ENCODE measurements at regions not wholly inside any gene's neighbourhood (a gene's known extent, or its start where the extent isn't known, plus 50 kb on each side); places are given as distances from the start of the nearest gene placed in this dataset.

DNA sequence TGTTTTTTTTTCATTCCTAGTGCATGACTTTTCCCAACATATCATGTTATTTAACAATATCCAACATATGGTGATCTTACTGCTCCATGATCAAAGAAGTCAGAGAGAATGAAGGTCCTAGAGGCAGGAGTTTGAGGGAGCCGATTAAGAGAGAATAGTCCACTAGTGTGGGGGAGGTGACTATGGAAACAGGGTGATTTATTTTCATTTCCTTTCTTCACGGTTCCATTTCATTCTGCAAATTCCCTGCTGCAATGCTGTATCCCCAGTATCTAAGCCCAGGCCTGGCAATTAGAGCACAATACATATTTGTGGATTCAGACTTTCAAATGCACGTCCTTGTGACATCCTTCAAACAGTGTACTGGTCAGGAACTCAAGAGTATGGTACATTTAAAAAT lies 91.4 kb downstream of the CD83 start:
- Histone ChIP-seq H3K4me3 (no peak overlapping the region), H3K9me3 (no peaks in the 10 kb centered on the region), H3K27ac (no peak overlapping the region), H3K27me3 (no peaks in the 10 kb centered on the region), H3K4me1 (peaks cover 20% of the 10 kb centered on the region), H3K36me3 (no peaks in the 10 kb centered on the region)
- intact Hi-C loops (cut with DNase I): no loop called here
- DNase-seq (ENCODE audit: extremely low spot score in 2 of 2): no peak
- TF ChIP-seq POLR2A (IDR thresholded peaks at IDR 0.05) (no peak), POLR2AphosphoS5 (IDR thresholded peaks at IDR 0.05; ENCODE audit: insufficient read depth in 1 of 2, low read depth in 1 of 2) (no peak)
- TF ChIP-seq, protein P1, sequence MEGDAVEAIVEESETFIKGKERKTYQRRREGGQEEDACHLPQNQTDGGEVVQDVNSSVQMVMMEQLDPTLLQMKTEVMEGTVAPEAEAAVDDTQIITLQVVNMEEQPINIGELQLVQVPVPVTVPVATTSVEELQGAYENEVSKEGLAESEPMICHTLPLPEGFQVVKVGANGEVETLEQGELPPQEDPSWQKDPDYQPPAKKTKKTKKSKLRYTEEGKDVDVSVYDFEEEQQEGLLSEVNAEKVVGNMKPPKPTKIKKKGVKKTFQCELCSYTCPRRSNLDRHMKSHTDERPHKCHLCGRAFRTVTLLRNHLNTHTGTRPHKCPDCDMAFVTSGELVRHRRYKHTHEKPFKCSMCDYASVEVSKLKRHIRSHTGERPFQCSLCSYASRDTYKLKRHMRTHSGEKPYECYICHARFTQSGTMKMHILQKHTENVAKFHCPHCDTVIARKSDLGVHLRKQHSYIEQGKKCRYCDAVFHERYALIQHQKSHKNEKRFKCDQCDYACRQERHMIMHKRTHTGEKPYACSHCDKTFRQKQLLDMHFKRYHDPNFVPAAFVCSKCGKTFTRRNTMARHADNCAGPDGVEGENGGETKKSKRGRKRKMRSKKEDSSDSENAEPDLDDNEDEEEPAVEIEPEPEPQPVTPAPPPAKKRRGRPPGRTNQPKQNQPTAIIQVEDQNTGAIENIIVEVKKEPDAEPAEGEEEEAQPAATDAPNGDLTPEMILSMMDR (IDR thresholded peaks at IDR 0.05): no peak

DNA sequence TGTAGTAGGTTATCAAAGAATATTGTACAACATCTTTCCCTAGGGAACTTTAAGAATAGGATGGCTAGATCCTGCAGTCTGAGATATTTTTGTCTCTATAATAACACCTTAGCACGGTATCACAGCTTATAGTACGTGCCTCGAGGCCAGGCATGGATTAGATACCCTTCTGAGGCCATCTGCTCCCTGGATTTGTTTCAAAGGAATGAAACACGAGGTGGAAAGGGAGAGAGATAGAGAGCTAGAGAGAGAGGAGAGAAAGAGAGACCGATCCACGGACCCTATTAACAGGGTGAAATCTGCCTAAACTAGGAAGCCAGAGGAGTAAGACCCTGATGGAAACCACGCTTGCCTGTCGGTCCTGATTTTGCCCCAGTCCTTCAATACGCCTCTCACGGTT lies 92.5 kb downstream of the CD83 start:
- peaks cover 20% of the 10 kb centered on the region for H3K4me1 ChIP-seq
- no peak for DNase-seq (ENCODE audit: extremely low spot score in 2 of 2)
- no peak overlapping the region for H3K4me3 ChIP-seq
- no peaks in the 10 kb centered on the region for H3K27me3 ChIP-seq
- no peaks in the 10 kb centered on the region for H3K36me3 ChIP-seq
- TF ChIP-seq POLR2AphosphoS5 (IDR thresholded peaks at IDR 0.05; ENCODE audit: insufficient read depth in 1 of 2, low read depth in 1 of 2) (no peak), POLR2A (IDR thresholded peaks at IDR 0.05) (no peak)
- TF ChIP-seq, protein P1 (IDR thresholded peaks at IDR 0.05): no peak
- H3K27ac ChIP-seq: peak overlapping the region; percentile 70
- no peaks in the 10 kb centered on the region for H3K9me3 ChIP-seq
- intact Hi-C loops (cut with DNase I): no loop called here

DNA sequence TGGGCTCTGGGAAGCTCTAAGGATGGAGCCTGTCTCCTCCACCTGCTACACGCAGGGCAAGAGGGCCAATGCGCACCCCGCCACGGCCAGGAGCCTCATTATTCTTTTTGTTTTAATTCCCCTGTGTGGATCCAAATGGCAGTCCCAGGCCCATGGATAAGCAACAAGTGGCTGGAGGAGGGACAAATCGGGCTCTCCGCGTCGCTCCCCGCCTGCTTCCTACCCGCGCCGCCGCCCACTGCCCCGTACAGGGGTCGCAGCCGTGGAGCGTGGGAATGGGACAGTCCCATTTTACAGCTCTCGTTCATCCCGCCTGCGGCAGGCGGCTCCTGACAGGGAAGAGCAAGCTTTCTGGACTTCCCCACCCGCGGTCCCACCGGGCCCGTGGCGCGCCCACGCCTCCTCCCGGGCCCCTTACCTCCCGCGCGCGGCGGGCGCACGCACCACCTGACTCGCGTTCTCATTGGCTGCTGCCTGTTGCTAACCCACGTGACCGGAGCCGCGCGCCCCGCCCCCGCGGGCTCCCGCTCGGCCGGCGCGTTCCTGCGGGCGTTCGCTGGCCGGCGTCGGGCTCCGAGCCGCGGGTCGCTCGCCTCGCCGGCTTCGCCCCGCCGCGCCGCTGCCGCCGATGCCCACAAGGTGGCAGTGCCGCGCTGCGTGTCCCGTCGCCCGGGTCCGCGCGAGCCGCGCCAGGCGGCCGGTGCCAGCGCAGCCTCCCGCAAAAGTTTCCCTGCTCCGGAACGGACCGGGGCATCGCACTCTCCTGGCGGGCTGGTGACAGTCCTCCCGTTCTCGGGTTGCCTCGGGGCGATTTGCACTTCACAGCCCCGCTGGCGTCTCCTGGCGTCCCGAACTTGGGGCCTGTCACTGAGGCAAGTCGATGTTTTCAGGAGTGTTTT lies 93.3 kb downstream of the CD83 start:
- TF ChIP-seq POLR2A (IDR thresholded peaks at IDR 0.05) (no peak), POLR2AphosphoS5 (IDR thresholded peaks at IDR 0.05; ENCODE audit: insufficient read depth in 1 of 2, low read depth in 1 of 2) (peak in 1 of 2 donors; percentile 35)
- TF ChIP-seq, protein P1 (IDR thresholded peaks at IDR 0.05): peak; percentile 19 to 68 (median 46)
- Histone ChIP-seq H3K36me3 (no peaks in the 10 kb centered on the region), H3K27ac (peak overlapping the region; percentile 70), H3K4me3 (peak overlapping the region; percentile 58 to 75), H3K9me3 (no peaks in the 10 kb centered on the region), H3K27me3 (no peaks in the 10 kb centered on the region), H3K4me1 (peaks cover 20% of the 10 kb centered on the region)
- intact Hi-C loops (cut with DNase I): no loop called here
- DNase-seq (ENCODE audit: extremely low spot score in 2 of 2): peak in 1 of 2 donors; percentile 94

DNA sequence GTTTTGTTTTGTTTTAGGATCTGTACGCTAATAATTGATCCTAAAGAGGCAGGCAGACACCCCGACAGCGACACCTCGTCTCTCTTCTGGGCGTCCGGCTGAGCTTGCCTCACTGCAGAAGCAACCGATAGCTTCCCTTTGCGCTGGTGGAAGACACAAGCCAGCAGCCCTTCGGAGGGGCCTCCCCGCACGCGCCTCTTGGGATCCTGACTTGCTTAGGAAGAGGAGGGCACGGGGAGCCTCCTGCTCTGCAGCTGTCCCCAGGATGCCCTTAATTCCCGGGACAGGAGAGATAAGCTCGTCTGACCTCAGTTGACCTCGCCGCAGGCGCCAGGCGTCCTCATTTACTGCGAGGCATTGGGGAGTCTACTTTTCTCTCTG lies 94.0 kb downstream of the CD83 start:
- no peaks in the 10 kb centered on the region for H3K36me3 ChIP-seq
- peak in 1 of 2 donors; percentile 89 for DNase-seq (ENCODE audit: extremely low spot score in 2 of 2)
- peak overlapping the region; percentile 62 for H3K27ac ChIP-seq
- H3K4me1 ChIP-seq: peaks cover 20% of the 10 kb centered on the region
- TF ChIP-seq POLR2AphosphoS5 (IDR thresholded peaks at IDR 0.05; ENCODE audit: insufficient read depth in 1 of 2, low read depth in 1 of 2) (peak in 1 of 2 donors; percentile 9), POLR2A (IDR thresholded peaks at IDR 0.05) (no peak)
- H3K27me3 ChIP-seq: no peaks in the 10 kb centered on the region
- intact Hi-C loops (cut with DNase I): no loop called here
- H3K9me3 ChIP-seq: no peaks in the 10 kb centered on the region
- peak overlapping the region; percentile 58 to 75 for H3K4me3 ChIP-seq

DNA sequence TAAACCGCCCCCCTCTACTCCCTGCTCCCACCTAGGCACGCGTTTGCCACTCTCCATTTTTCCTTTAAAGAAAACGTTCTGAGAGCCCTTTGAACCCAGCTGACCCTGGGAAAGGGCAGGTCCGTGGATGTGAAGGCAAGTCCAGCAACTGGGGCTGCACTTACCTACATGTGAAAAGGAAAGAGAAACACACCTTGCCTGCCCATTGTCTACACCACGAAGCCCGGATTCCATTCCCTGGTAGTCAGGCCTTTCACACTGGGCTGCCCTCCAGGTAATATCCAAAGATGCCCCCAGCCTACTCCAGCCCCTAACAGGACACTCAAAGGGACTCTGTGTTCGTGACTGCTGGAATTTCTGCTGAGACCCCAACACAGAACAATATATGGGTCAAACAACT lies 94.4 kb downstream of the CD83 start:
- no peak for TF ChIP-seq POLR2A (IDR thresholded peaks at IDR 0.05)
- TF ChIP-seq POLR2AphosphoS5 (IDR thresholded peaks at IDR 0.05; ENCODE audit: insufficient read depth in 1 of 2, low read depth in 1 of 2): no peak
- TF ChIP-seq, protein P1 (IDR thresholded peaks at IDR 0.05): no peak
- H3K36me3 ChIP-seq: no peaks in the 10 kb centered on the region
- no peak for DNase-seq (ENCODE audit: extremely low spot score in 2 of 2)
- peaks cover 20% of the 10 kb centered on the region for H3K4me1 ChIP-seq
- no peaks in the 10 kb centered on the region for H3K27me3 ChIP-seq
- intact Hi-C loops (cut with DNase I): no loop called here
- H3K4me3 ChIP-seq: peak overlapping the region in 1 of 2 donors; percentile 58
- no peaks in the 10 kb centered on the region for H3K9me3 ChIP-seq
- peak overlapping the region; percentile 62 for H3K27ac ChIP-seq
